Right atrium auricular region (tissue), 2 donors: ENCODE measurements at regions not wholly inside any gene's neighbourhood (a gene's known extent, or its start where the extent isn't known, plus 50 kb on each side); places are given as distances from the start of the nearest gene placed in this dataset.

Experiments
- DNase-seq: peaks from one replicate; pipeline ENCODE4 v3.0.0-alpha.2; 2019; ENCODE audit warnings: low spot score
- H3K27ac ChIP-seq, 2 donors: fragments of 200-600 bp; sonication (generic); 1 replicate in 1 of 2; 2 replicates in 1 of 2; pipeline ENCODE4 v1.5.1; 2016 to 2019
- H3K27me3 ChIP-seq, 2 donors: fragments of 200-600 bp; sonication (generic); one replicate each; pipeline versions ENCODE4 v1.5.1 to v1.6.0; 2017 to 2019
- H3K36me3 ChIP-seq: fragments of 200-600 bp; sonication (generic); one replicate; pipeline ENCODE4 v1.5.1; 2016
- H3K4me1 ChIP-seq, 2 donors: fragments of 200-600 bp; sonication (generic); one replicate each; pipeline versions ENCODE4 v1.5.1 to v1.6.0; 2017 to 2019
- H3K4me3 ChIP-seq, 2 donors: fragments of 200-600 bp; sonication (generic); 1 replicate in 1 of 2; 2 replicates in 1 of 2; pipeline ENCODE4 v1.5.1; 2017 to 2019; ENCODE audit warnings: mild to moderate bottlenecking in 1 of 2, moderate library complexity in 1 of 2
- H3K9me3 ChIP-seq, 2 donors: fragments of 200-600 bp; sonication (generic); one replicate each; pipeline ENCODE4 v1.5.1; 2019
- TF ChIP-seq, protein P1 (sequence below), 2 donors: fragments of 200-600 bp; sonication (generic); IDR thresholded peaks; one replicate each; pipeline ENCODE4 v1.5.1; 2019; ENCODE audit warnings: antibody characterized with exemption in 2 of 2

DNA sequence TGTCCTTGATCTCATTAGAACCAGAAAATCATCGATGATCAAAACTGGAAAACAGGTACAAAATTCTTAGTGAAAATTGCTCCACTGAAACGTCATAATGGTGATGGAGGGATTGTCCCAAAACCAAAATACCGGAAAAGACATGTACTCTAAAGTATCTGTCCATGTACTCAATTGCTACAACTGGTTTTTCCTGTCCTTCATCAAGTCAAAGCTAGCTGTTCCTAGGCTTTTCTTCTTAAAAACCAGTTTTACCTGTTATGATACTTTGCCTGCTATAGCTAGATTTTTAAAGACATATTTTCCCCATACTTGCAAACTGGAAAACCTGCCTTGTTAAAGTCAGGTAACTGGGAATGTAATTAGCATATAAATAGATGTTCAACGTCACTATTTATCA is 50.5 kb upstream of the LRRC1 start:
- TF ChIP-seq, protein P1, sequence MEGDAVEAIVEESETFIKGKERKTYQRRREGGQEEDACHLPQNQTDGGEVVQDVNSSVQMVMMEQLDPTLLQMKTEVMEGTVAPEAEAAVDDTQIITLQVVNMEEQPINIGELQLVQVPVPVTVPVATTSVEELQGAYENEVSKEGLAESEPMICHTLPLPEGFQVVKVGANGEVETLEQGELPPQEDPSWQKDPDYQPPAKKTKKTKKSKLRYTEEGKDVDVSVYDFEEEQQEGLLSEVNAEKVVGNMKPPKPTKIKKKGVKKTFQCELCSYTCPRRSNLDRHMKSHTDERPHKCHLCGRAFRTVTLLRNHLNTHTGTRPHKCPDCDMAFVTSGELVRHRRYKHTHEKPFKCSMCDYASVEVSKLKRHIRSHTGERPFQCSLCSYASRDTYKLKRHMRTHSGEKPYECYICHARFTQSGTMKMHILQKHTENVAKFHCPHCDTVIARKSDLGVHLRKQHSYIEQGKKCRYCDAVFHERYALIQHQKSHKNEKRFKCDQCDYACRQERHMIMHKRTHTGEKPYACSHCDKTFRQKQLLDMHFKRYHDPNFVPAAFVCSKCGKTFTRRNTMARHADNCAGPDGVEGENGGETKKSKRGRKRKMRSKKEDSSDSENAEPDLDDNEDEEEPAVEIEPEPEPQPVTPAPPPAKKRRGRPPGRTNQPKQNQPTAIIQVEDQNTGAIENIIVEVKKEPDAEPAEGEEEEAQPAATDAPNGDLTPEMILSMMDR (IDR thresholded peaks at IDR 0.05), result no peak
- Histone ChIP-seq H3K4me3 (no peak overlapping the region), H3K27ac (no peak overlapping the region), H3K4me1 (no peaks in the 10 kb centered on the region), H3K36me3 (no peaks in the 10 kb centered on the region), H3K27me3 (no peaks in the 10 kb centered on the region), H3K9me3 (no peaks in the 10 kb centered on the region)
- DNase-seq, result no peak

DNA sequence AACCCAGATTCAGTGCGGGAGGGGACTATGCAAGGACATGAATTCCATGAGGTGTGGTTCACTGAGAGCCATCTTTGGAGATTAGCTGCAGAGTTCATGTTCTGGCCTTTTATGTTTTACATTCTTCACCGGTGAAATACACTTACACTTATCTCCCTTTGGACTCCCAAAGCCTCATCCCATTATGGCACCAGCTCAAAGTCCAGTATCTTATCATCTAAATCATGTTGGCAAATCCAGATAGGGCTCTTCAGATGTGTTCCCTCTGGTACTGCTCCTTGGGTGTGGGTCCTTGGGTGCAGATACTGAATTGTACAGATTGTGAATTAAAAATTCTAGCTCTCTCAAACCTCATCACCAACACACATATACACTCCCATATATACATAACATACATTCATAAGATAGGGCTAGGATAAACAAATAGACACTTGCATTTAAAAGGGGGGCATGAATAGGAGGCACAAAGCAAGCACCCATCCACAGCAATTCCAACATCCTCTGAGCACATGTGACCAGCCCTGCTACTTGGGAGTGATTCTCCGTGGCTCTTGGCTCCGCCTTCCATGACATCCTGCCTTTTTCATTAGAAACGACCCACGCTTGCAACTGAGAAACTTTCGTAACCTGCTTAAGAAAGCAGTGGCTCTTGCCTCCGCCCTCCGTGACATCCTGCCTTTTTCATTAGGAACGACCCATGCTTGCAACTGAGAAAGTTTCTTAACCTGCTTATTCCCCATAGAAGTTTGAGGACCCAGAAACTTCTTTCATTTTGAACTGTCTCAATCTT is 53.6 kb upstream of the LRRC1 start:
- no peaks in the 10 kb centered on the region for H3K36me3 ChIP-seq
- no peak for DNase-seq
- no peaks in the 10 kb centered on the region for H3K27me3 ChIP-seq
- no peak overlapping the region for H3K27ac ChIP-seq
- H3K4me3 ChIP-seq, result no peak overlapping the region
- no peaks in the 10 kb centered on the region for H3K4me1 ChIP-seq
- TF ChIP-seq, protein P1 (IDR thresholded peaks at IDR 0.05), result no peak
- no peaks in the 10 kb centered on the region for H3K9me3 ChIP-seq

DNA sequence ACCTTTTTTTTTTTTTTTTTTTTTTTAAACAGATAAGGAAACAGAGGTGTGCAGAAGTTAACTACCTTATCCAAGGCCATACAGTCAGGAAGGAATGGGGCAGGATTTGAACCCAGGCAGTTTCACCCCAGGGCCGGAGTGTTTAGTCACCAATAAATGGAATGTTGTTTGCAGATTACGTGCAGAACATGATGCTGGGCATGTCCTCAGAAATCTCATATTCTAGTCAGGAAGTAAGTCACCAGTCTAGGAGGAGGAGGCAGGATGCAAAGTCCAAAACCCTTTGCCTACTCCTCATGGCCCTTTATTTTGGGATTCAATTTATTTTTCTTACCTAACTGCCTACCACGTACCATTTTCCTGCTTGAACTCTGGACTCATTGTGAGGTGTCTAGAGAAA is 57.1 kb upstream of the LRRC1 start:
- no peak overlapping the region for H3K4me3 ChIP-seq
- H3K27me3 ChIP-seq, result no peaks in the 10 kb centered on the region
- no peak overlapping the region for H3K27ac ChIP-seq
- H3K4me1 ChIP-seq, result no peaks in the 10 kb centered on the region
- TF ChIP-seq, protein P1 (IDR thresholded peaks at IDR 0.05), result no peak
- no peaks in the 10 kb centered on the region for H3K36me3 ChIP-seq
- no peak for DNase-seq
- no peaks in the 10 kb centered on the region for H3K9me3 ChIP-seq

DNA sequence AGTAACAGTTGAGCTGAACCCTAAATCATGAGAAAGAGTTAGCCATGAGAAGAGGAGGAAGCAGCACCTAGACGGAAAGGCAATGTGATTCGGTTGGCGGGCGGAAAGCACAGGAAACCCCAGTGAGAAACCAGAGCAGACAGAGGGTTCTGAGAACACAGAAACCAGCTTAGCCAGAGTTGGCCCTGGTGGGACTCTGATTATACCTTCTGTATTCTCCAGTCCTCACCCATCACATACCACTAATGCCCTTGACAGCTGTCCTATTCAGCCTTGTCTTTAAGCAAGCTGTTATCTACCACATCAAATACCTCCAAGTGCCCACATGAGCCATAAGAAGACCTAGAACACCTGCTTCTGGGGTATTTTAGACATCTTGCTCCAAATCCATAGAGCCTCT is 58.9 kb upstream of the LRRC1 start:
- no peak overlapping the region for H3K4me3 ChIP-seq
- no peaks in the 10 kb centered on the region for H3K36me3 ChIP-seq
- no peak overlapping the region for H3K27ac ChIP-seq
- H3K27me3 ChIP-seq, result no peaks in the 10 kb centered on the region
- no peaks in the 10 kb centered on the region for H3K9me3 ChIP-seq
- no peaks in the 10 kb centered on the region for H3K4me1 ChIP-seq
- TF ChIP-seq, protein P1 (IDR thresholded peaks at IDR 0.05), result no peak
- DNase-seq, result no peak

DNA sequence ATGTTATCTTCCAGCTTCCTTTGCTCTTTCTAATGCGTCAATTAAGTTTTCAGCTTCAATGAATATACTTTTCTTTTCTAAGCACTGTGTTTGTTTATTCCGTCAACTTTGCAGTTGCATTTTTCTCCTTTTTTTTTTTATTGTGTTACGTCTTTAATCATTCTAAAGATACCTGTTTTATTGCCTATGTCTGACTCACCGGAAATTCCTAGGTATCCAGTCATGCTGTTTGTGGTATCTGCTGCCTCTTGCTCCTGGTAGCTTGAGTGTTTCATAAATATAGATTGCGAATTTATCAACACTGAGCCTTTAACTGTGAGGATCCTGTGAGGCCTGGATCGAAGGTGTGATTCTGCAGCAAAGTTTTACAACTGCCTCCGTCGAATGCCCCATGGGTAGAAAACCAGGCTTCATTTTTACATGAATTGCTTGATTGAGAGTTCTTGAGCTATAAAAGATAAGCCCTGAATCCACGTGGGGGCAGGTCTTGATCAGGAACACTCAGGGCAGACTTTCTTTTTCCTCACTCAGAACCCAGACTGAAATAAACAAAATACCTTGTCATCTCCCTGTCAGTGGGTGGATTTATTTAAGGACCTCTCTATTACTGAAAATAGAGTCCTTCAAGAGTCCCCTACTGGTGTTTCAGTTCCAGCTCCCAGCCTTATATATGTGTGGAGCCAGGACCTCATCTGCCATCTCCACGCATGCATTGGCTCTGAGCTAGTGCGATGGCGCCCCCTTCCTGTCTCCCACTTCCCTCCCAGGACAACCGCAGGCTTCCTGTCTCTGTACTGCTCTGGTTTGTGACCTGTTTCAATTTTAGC is 60.1 kb upstream of the LRRC1 start:
- H3K4me1 ChIP-seq, result no peaks in the 10 kb centered on the region
- TF ChIP-seq, protein P1 (IDR thresholded peaks at IDR 0.05), result peak in 1 of 2 donors; percentile 40
- H3K27me3 ChIP-seq, result no peaks in the 10 kb centered on the region
- no peaks in the 10 kb centered on the region for H3K36me3 ChIP-seq
- H3K9me3 ChIP-seq, result no peaks in the 10 kb centered on the region
- H3K27ac ChIP-seq, result no peak overlapping the region
- no peak for DNase-seq
- no peak overlapping the region for H3K4me3 ChIP-seq
